ENCODE measurements at regions not wholly inside any gene's neighbourhood (a gene's known extent, or its start where the extent isn't known, plus 50 kb on each side); places are given as distances from the start of the nearest gene placed in this dataset.

GRCh38 chr2:2691419-2691818 lies 360.3 kb upstream of the MYT1L start:
- H3K27me3 ChIP-seq (ENCODE audit: insufficient read depth) = no peaks in the 10 kb centered on the region
- H3K4me1 ChIP-seq (ENCODE audit: control insufficient read depth in 1 of 2, insufficient read depth in 2 of 2, low read depth in 1 of 2, low read length in 1 of 2) = no peaks in the 10 kb centered on the region; a peak in 1 of 4 replicates
- no peak overlapping the region for H3K27ac ChIP-seq (ENCODE audit: low read depth in 2 of 2, low read length in 1 of 2)
- H4K20me1 ChIP-seq (ENCODE audit: insufficient read depth) = no peaks in the 10 kb centered on the region
- H2AFZ ChIP-seq (ENCODE audit: low read depth) = no peak overlapping the region
- TF ChIP-seq SMC3 (IDR thresholded peaks at IDR 0.05; ENCODE audit: low read depth, low read length) = no peak
- TF ChIP-seq POLR2AphosphoS5 (IDR thresholded peaks at IDR 0.05; ENCODE audit: low read depth, low read length) = no peak
- TF ChIP-seq JUND (IDR thresholded peaks at IDR 0.05) = no peak
- TF ChIP-seq RXRA (IDR thresholded peaks at IDR 0.05; ENCODE audit: borderline replicate concordance, low read depth) = no peak
- H3K4me3 ChIP-seq (ENCODE audit: low read depth in 2 of 2, low read length in 1 of 2) = no peak overlapping the region
- H3K79me2 ChIP-seq (ENCODE audit: insufficient read depth) = no peaks in the 10 kb centered on the region
- no peak overlapping the region for H3K9ac ChIP-seq
- WGBS (ENCODE audit: low lambda C conversion rate) = 41% methylated on average over 10 of the region's 10 CpGs
- POLR2A ChIA-PET = no interaction called here
- no peaks in the 10 kb centered on the region for H3K9me3 ChIP-seq
- no peaks in the 10 kb centered on the region for H3K36me3 ChIP-seq (replicated peaks in 1 of 2; ENCODE audit: control insufficient read depth in 1 of 2, insufficient read depth in 2 of 2, low read length in 1 of 2)
- DNase-seq = no peak
- CTCF ChIA-PET = interaction anchor here (0.6 to 1.5 kb wide), 2 partner anchors 10 to 35 kb away, joined by 3 read pairs; no protein-coding TSS in a partner anchor
- no peak overlapping the region for H3K4me2 ChIP-seq
- H3F3A ChIP-seq (replicated peaks; ENCODE audit: insufficient read depth) = no peaks in the 10 kb centered on the region
- H3K9me2 ChIP-seq = no peaks in the 10 kb centered on the region

- Histone ChIP-seq H3K79me2 (ENCODE audit: insufficient read depth) (no peaks in the 10 kb centered on the region), H3K27me3 (ENCODE audit: insufficient read depth) (no peaks in the 10 kb centered on the region), H4K20me1 (ENCODE audit: insufficient read depth) (no peaks in the 10 kb centered on the region), H3K9me2 (no peaks in the 10 kb centered on the region), H2AFZ (ENCODE audit: low read depth) (no peak overlapping the region), H3K4me3 (ENCODE audit: low read depth in 2 of 2, low read length in 1 of 2) (no peak overlapping the region), H3K4me1 (ENCODE audit: control insufficient read depth in 1 of 2, insufficient read depth in 2 of 2, low read depth in 1 of 2, low read length in 1 of 2) (no peaks in the 10 kb centered on the region; a peak in 1 of 4 replicates), H3K9ac (no peak overlapping the region), H3K27ac (ENCODE audit: low read depth in 2 of 2, low read length in 1 of 2) (no peak overlapping the region), H3F3A (replicated peaks; ENCODE audit: insufficient read depth) (no peaks in the 10 kb centered on the region), H3K4me2 (no peak overlapping the region), H3K9me3 (no peaks in the 10 kb centered on the region), H3K36me3 (replicated peaks in 1 of 2; ENCODE audit: control insufficient read depth in 1 of 2, insufficient read depth in 2 of 2, low read length in 1 of 2) (no peaks in the 10 kb centered on the region)
- TF ChIP-seq CTCF (IDR thresholded peaks at IDR 0.05) = no peak
- WGBS (ENCODE audit: low lambda C conversion rate) = 29% methylated on average over 4 of the region's 4 CpGs
- ChIA-PET POLR2A (no interaction called here), CTCF (interaction anchor here (1.4 to 1.5 kb wide), 2 partner anchors 10 to 22 kb away, joined by 3 read pairs; no protein-coding TSS in a partner anchor)
- no peak for DNase-seq
Measured at GRCh38 chr2:2690985-2691384, 359.9 kb upstream of the MYT1L start.

- H3F3A ChIP-seq (replicated peaks; ENCODE audit: insufficient read depth) = no peaks in the 10 kb centered on the region
- H3K27ac ChIP-seq (ENCODE audit: low read depth in 2 of 2, low read length in 1 of 2) = no peak overlapping the region
- H3K9ac ChIP-seq = no peak overlapping the region
- no peak overlapping the region for H2AFZ ChIP-seq (ENCODE audit: low read depth)
- no peaks in the 10 kb centered on the region for H4K20me1 ChIP-seq (ENCODE audit: insufficient read depth)
- no peak for DNase-seq
- TF ChIP-seq REST (IDR thresholded peaks at IDR 0.05; ENCODE audit: low read depth, low read length) (no peak), EZH2phosphoT487 (IDR thresholded peaks at IDR 0.05; ENCODE audit: borderline replicate concordance, low read depth) (no peak)
- POLR2A ChIA-PET = no interaction called here
- H3K4me3 ChIP-seq (ENCODE audit: low read depth in 2 of 2, low read length in 1 of 2) = no peak overlapping the region
- no peaks in the 10 kb centered on the region for H3K9me3 ChIP-seq
- no peak overlapping the region for H3K4me2 ChIP-seq
- no peaks in the 10 kb centered on the region for H3K36me3 ChIP-seq (replicated peaks in 1 of 2; ENCODE audit: control insufficient read depth in 1 of 2, insufficient read depth in 2 of 2, low read length in 1 of 2)
- no peaks in the 10 kb centered on the region for H3K79me2 ChIP-seq (ENCODE audit: insufficient read depth)
- CTCF ChIA-PET = no interaction called here
- 74% methylated on average over 12 of the region's 12 CpGs for WGBS (ENCODE audit: low lambda C conversion rate)
- no peaks in the 10 kb centered on the region for H3K9me2 ChIP-seq
- no peaks in the 10 kb centered on the region for H3K27me3 ChIP-seq (ENCODE audit: insufficient read depth)
- no peaks in the 10 kb centered on the region; a peak in 1 of 4 replicates for H3K4me1 ChIP-seq (ENCODE audit: control insufficient read depth in 1 of 2, insufficient read depth in 2 of 2, low read depth in 1 of 2, low read length in 1 of 2)
Measured at GRCh38 chr2:2689306-2689705, 358.2 kb upstream of the MYT1L start.
